ENCODE measurements at regions not wholly inside any gene's neighbourhood (a gene's known extent, or its start where the extent isn't known, plus 50 kb on each side); places are given as distances from the start of the nearest gene placed in this dataset.

DNA sequence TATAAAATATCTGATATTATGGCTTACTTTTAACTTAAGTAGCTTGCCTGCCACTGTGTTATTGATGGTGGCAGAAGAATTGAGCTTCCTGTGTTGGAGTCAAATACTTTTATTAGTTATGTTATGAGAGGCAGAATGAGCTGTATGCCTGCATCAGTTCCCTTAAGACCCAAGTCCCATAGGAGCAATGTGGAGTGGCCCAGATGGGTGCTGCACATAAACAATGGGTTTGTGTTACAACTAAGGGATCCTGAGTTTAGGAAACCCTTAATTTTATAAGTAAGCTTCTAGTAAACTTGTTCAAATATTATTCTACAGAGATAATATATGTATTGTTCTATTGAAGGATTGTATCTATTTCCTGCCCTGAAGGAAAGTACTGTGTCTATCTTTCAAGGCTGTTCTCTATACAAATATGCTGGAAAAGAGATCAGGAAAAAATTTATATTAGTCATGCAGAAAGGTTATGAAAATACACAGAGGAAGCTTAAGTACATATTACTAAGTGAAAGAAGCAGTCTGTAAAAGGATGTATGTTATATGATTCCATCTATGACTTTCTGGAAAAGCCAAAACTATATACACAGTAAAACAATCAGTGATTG is 2018.0 kb upstream of the PCDH20 start:
- no peak overlapping the region for H3K4me3 Mint-ChIP-seq
- TF ChIP-seq USF2 (CRISPR knock-in tag; IDR thresholded peaks at IDR 0.05) (no peak), NFE2L1 (CRISPR knock-in tag; IDR thresholded peaks at IDR 0.05) (no peak), RELA (CRISPR knock-in tag; IDR thresholded peaks at IDR 0.05; ENCODE audit: borderline replicate concordance) (no peak), NFYB (CRISPR knock-in tag; conservative IDR thresholded peaks at IDR 0.05; ENCODE audit: low read depth) (no peak), ZBTB43 (CRISPR knock-in tag; IDR thresholded peaks at IDR 0.05) (no peak), ZNF532 (CRISPR knock-in tag; IDR thresholded peaks at IDR 0.05; ENCODE audit: borderline replicate concordance) (no peak), USF1 (CRISPR knock-in tag; IDR thresholded peaks at IDR 0.05) (no peak), SOX15 (CRISPR knock-in tag; IDR thresholded peaks at IDR 0.05) (no peak), E2F4 (CRISPR knock-in tag; IDR thresholded peaks at IDR 0.05; ENCODE audit: borderline replicate concordance, low read depth) (no peak)
- TF ChIP-seq, protein P1, sequence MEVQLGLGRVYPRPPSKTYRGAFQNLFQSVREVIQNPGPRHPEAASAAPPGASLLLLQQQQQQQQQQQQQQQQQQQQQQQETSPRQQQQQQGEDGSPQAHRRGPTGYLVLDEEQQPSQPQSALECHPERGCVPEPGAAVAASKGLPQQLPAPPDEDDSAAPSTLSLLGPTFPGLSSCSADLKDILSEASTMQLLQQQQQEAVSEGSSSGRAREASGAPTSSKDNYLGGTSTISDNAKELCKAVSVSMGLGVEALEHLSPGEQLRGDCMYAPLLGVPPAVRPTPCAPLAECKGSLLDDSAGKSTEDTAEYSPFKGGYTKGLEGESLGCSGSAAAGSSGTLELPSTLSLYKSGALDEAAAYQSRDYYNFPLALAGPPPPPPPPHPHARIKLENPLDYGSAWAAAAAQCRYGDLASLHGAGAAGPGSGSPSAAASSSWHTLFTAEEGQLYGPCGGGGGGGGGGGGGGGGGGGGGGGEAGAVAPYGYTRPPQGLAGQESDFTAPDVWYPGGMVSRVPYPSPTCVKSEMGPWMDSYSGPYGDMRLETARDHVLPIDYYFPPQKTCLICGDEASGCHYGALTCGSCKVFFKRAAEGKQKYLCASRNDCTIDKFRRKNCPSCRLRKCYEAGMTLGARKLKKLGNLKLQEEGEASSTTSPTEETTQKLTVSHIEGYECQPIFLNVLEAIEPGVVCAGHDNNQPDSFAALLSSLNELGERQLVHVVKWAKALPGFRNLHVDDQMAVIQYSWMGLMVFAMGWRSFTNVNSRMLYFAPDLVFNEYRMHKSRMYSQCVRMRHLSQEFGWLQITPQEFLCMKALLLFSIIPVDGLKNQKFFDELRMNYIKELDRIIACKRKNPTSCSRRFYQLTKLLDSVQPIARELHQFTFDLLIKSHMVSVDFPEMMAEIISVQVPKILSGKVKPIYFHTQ (CRISPR knock-in tag; IDR thresholded peaks at IDR 0.05): no peak
- H3K36me3 Mint-ChIP-seq: no peaks in the 10 kb centered on the region
- ATAC-seq (no peak), DNase-seq (ENCODE audit: low spot score) (no peak)
- no peak overlapping the region for H3K27ac Mint-ChIP-seq
- ChIA-PET POLR2A (interaction anchor here (0.9 kb wide), 1 partner anchor 11 kb away, joined by 3 read pairs; no protein-coding TSS in a partner anchor), CTCF (no interaction called here)
- no peaks in the 10 kb centered on the region for H3K27me3 Mint-ChIP-seq (ENCODE audit: low read depth)
- H3K9me3 Mint-ChIP-seq: no peaks in the 10 kb centered on the region
- no peaks in the 10 kb centered on the region; the same call in 1 of the 2 replicates for H3K4me1 Mint-ChIP-seq

DNA sequence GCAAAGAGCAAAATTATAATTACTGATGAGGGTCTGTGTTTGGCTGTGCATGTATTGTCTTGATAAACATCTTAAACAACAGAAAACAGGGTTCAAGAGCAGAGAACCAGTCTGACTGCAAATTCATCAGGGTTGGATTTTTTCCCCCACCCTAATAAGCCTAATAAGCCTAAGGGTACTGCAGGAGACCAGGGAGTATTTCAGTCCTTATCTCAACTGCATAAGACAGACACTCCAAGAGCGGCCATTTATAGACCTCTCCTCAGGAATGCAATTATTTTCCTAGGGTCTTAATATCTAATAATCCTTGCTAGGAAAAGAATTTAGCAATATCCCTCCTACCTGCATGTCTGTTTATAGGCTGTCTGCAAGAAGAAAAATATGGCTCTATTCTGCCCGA is 2011.5 kb upstream of the PCDH20 start:
- no peak overlapping the region for H3K4me3 Mint-ChIP-seq
- ATAC-seq (no peak), DNase-seq (ENCODE audit: low spot score) (no peak)
- 0 out of 2 replicates have a peak, but pooled peaks cover 3% of the 10 kb centered on the region for H3K4me1 Mint-ChIP-seq
- TF ChIP-seq NFE2L1 (CRISPR knock-in tag; IDR thresholded peaks at IDR 0.05) (no peak), CDX4 (CRISPR knock-in tag; IDR thresholded peaks at IDR 0.05; ENCODE audit: borderline replicate concordance) (no peak), NFYB (CRISPR knock-in tag; conservative IDR thresholded peaks at IDR 0.05; ENCODE audit: low read depth) (no peak), SP1 (CRISPR knock-in tag; conservative IDR thresholded peaks at IDR 0.05) (no peak), NFATC4 (CRISPR knock-in tag; IDR thresholded peaks at IDR 0.05) (no peak), E2F5 (CRISPR knock-in tag; IDR thresholded peaks at IDR 0.05) (no peak), CBFB (CRISPR knock-in tag; IDR thresholded peaks at IDR 0.05; ENCODE audit: low read depth) (no peak), TEAD4 (CRISPR knock-in tag; IDR thresholded peaks at IDR 0.05) (no peak), MAX (CRISPR knock-in tag; IDR thresholded peaks at IDR 0.05) (no peak), KAT7 (CRISPR knock-in tag; IDR thresholded peaks at IDR 0.05; ENCODE audit: borderline replicate concordance) (no peak), ZSCAN18 (CRISPR knock-in tag; IDR thresholded peaks at IDR 0.05) (no peak)
- peak overlapping the region; percentile 20; the same call in 1 of the 2 replicates for H3K27ac Mint-ChIP-seq
- H3K9me3 Mint-ChIP-seq: peaks cover 19% of the 10 kb centered on the region
- CTCF ChIA-PET: no interaction called here
- POLR2A ChIA-PET: no interaction called here
- no peaks in the 10 kb centered on the region; the same call in 1 of the 2 replicates for H3K27me3 Mint-ChIP-seq (ENCODE audit: low read depth)
- peaks cover 3% of the 10 kb centered on the region; the same call in 1 of the 2 replicates for H3K36me3 Mint-ChIP-seq
